ENCODE measurements at regions not wholly inside any gene's neighbourhood (a gene's known extent, or its start where the extent isn't known, plus 50 kb on each side); places are given as distances from the start of the nearest gene placed in this dataset.

DNA sequence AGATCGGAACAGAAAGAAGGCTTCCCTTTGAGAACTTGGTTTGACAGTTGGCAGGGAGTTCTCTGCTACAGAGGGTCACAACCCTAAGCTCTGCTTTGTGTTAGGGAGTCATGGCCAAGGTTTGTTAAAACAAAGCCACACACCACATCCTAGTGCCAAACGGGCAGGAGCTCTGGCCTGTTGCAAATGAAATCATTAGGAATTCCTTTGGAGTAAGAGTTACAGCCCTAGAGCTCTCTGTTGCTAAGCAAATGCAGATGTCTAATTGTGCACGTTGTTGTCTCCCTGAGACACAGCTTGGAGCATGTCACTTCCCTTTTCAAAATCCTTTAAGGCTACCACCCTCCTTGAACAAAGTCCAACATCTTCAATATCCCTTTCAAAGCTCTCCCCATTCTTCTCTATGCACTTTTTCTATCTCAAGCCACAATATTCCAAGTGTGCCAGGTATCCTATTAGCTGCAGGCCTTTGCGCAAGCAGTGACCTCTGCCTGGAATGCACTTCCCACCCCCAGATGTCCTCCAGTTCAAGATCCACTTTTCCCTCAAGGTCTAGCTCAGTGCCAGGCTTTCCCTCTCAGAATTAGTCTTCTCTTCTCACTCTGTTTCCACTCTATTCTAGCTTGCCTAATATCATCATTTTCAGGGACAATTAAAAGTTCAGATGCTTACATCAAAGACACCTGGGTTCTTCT lies 253.7 kb upstream of the POU2AF2 start:
- TF ChIP-seq, protein P1, sequence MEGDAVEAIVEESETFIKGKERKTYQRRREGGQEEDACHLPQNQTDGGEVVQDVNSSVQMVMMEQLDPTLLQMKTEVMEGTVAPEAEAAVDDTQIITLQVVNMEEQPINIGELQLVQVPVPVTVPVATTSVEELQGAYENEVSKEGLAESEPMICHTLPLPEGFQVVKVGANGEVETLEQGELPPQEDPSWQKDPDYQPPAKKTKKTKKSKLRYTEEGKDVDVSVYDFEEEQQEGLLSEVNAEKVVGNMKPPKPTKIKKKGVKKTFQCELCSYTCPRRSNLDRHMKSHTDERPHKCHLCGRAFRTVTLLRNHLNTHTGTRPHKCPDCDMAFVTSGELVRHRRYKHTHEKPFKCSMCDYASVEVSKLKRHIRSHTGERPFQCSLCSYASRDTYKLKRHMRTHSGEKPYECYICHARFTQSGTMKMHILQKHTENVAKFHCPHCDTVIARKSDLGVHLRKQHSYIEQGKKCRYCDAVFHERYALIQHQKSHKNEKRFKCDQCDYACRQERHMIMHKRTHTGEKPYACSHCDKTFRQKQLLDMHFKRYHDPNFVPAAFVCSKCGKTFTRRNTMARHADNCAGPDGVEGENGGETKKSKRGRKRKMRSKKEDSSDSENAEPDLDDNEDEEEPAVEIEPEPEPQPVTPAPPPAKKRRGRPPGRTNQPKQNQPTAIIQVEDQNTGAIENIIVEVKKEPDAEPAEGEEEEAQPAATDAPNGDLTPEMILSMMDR (IDR thresholded peaks at IDR 0.05; ENCODE audit: insufficient read depth, low read depth, low read length, missing control alignments), result no peak
- H3K4me3 ChIP-seq (ENCODE audit: low read length), result no peak overlapping the region
- no peak for DNase-seq (ENCODE audit: low read depth)

DNA sequence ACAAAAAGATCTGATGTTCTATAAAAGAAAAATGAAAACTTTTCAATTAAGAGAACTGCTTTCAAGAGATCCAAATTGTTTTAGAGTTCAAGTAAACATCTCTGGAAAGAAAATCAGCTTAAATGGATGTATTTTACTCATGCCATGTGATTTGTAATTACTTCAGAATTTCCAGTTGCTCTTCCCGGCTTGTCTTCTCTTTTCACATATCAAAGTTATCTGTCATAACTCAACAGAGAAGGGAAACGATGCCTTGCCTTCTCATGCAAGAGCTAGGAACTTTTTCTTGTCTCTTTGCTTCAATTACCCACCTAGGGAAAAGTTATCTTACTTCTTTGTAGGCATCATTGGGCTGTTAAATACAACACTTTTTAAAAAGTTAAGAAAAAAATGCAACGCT lies 255.2 kb upstream of the POU2AF2 start:
- DNase-seq (ENCODE audit: low read depth), result no peak
- no peak overlapping the region for H3K4me3 ChIP-seq (ENCODE audit: low read length)
- TF ChIP-seq, protein P1 (IDR thresholded peaks at IDR 0.05; ENCODE audit: insufficient read depth, low read depth, low read length, missing control alignments), result no peak

DNA sequence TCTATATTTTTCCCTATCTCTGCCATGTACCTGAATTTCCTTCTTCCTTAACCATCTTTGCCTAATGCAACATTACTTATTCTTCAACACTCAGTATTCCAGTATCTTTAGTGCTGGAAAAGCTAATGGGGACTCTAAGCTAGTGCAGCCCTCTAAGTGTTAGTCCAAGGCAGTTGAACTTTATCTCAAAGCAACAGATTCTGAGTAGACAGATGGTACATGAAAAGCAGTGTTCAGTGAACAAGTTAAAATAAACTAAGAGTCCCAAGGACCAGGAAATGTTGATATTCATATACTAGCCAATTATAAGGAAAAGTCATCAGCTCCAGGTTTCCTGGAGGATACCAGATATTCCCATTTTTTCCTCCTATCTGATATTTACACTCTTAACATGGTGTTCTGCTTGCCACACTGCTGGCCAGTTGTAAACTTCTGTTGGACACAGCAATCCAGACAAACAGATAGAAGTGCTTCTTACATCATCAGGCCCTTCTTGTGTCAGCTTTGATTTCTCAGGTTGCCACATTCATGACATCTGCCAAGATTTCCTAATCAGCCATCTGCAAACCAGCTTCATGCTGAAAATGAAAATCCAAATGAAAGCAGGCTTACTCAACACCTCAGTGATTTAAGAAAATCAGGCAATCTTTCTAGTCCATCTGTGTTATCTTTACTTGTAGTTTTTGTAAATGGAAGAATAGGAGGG lies 255.9 kb upstream of the POU2AF2 start:
- DNase-seq (ENCODE audit: low read depth), result peak; percentile 45
- TF ChIP-seq, protein P1 (IDR thresholded peaks at IDR 0.05; ENCODE audit: insufficient read depth, low read depth, low read length, missing control alignments), result no peak
- H3K4me3 ChIP-seq (ENCODE audit: low read length), result no peak overlapping the region

DNA sequence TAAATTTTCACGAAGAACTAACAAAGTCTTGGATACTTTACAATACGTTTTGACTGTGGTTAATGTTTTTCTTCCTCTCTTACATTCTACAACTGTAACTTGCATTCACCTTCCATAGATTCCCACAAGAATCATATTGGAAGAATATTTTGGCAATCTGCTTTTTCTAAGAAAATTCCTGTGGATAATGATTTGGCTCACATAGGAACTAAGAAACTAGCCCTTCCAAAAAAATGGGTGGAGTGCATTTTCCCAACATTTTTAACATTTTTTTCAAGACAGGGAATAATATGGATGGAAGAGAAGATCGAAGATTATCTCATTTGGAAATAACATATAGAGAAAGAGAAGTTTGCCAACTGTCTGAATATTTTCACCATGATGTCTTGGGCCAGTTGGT lies 256.9 kb upstream of the POU2AF2 start:
- H3K4me3 ChIP-seq (ENCODE audit: low read length), result no peak overlapping the region
- no peak for DNase-seq (ENCODE audit: low read depth)
- TF ChIP-seq, protein P1 (IDR thresholded peaks at IDR 0.05; ENCODE audit: insufficient read depth, low read depth, low read length, missing control alignments), result no peak

DNA sequence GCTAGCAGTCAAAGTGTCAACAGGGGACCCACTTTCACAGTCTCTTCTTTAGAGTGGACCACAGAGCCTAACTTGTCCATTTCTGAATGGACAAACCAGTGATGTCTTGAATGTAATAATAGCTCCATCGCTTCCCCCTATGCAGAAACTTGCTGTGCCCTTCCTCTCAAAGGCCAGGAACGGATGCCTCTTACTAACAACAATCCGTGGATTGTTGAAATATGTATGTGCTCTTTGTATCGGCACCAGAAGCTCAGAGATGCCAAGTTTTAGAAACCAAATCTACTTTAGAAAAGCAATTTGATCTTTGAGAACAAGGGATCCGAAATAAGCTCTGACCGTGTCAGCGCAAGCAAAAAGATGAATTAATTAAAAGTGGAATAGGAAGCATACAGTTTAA lies 259.5 kb upstream of the POU2AF2 start:
- DNase-seq (ENCODE audit: low read depth), result no peak
- TF ChIP-seq, protein P1 (IDR thresholded peaks at IDR 0.05; ENCODE audit: insufficient read depth, low read depth, low read length, missing control alignments), result no peak
- H3K4me3 ChIP-seq (ENCODE audit: low read length), result no peak overlapping the region

DNA sequence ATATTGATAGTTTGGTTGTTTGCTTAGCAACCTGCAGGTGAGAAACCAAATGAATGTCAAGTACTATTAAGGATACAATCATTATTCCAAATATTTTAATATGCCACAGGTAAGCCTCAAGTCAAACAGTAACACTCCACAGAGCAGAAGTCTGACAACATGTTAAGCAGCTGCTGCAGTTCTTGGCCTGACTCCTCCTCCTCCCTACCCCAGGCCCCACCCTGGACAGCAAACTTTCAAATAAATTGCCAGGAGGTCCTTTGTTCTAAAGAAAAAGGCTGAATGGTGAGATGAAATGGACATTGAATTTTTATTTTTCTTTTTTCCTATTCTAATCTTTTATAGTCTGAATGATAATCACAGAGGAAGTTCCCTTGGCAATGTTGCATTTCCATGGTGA lies 260.0 kb upstream of the POU2AF2 start:
- H3K4me3 ChIP-seq (ENCODE audit: low read length), result no peak overlapping the region
- TF ChIP-seq, protein P1 (IDR thresholded peaks at IDR 0.05; ENCODE audit: insufficient read depth, low read depth, low read length, missing control alignments), result no peak
- no peak for DNase-seq (ENCODE audit: low read depth)
